A673 (cell line): ENCODE measurements at regions not wholly inside any gene's neighbourhood (a gene's known extent, or its start where the extent isn't known, plus 50 kb on each side); places are given as distances from the start of the nearest gene placed in this dataset.

Source experiments
- BruUV-seq: library from RNA; stranded (reverse); fragments of 400-500 nt; replicated peaks from 2 replicates; lab custom pipeline; 2021; lab: Mats Ljungman, UMichigan
- CTCF ChIA-PET: fragments of 300-600 bp; sonication (Branson Sonifier 250); formaldehyde crosslinking; loops from one replicate; lab custom pipeline; 2022; ENCODE audit warnings: antibody characterized with exemption; lab: Charles Lee
- POLR2A ChIA-PET: fragments of 300-600 bp; sonication (Branson Sonifier 250); formaldehyde crosslinking; loops from one replicate; lab custom pipeline; 2022; ENCODE audit warnings: antibody characterized with exemption; ENCODE audit not compliant: low non-redundant PET; lab: Charles Lee
- DNase-seq: peaks from one replicate; pipeline ENCODE4 v3.0.0-alpha.2; 2015; ENCODE audit warnings: low spot score
- H3K27ac ChIP-seq: fragments of 200-600 bp; sonication (generic); 2 replicates; pipeline ENCODE4 v1.5.1; 2016; ENCODE audit warnings: mixed run types, low read depth, mild to moderate bottlenecking, mixed read lengths, antibody characterized with exemption, low read length; ENCODE audit not compliant: poor library complexity, severe bottlenecking
- H3K27me3 ChIP-seq: fragments of 200-600 bp; sonication (generic); replicated peaks from 2 replicates; pipeline ENCODE4 v1.6.1; 2017; ENCODE audit warnings: mixed run types, low read depth, mild to moderate bottlenecking, mixed read lengths, antibody characterized with exemption, low read length; ENCODE audit not compliant: insufficient read depth, poor library complexity
- H3K36me3 ChIP-seq: fragments of 200-600 bp; sonication (generic); 2 replicates; pipeline ENCODE4 v1.6.1; 2016; ENCODE audit warnings: mixed run types, mild to moderate bottlenecking, mixed read lengths, antibody characterized with exemption, low read length; ENCODE audit not compliant: insufficient read depth, poor library complexity, severe bottlenecking
- H3K4me1 ChIP-seq: fragments of 200-600 bp; sonication (generic); 2 replicates; pipeline ENCODE4 v1.6.1; 2017; ENCODE audit warnings: mixed run types, mild to moderate bottlenecking, mixed read lengths, antibody characterized with exemption, low read length; ENCODE audit not compliant: insufficient read depth, poor library complexity, severe bottlenecking
- H3K4me3 ChIP-seq: fragments of 200-600 bp; sonication (generic); 2 replicates; pipeline ENCODE4 v1.5.1; 2016; ENCODE audit warnings: low read depth, mixed run types, mild to moderate bottlenecking, mixed read lengths, low read length; ENCODE audit not compliant: poor library complexity, severe bottlenecking
- H3K9me3 ChIP-seq: fragments of 200-600 bp; sonication (generic); 2 replicates; pipeline ENCODE4 v1.6.1; 2016; ENCODE audit warnings: mixed run types, low read depth, mild to moderate bottlenecking, mixed read lengths, antibody characterized with exemption, low read length; ENCODE audit not compliant: poor library complexity, severe bottlenecking
- CTCF ChIP-seq: fragments of 300-800, 200-600 bp; sonication (generic); conservative IDR thresholded peaks from 2 replicates; pipeline ENCODE4 v1.5.1; 2017; ENCODE audit warnings: low read depth, mild to moderate bottlenecking, antibody characterized with exemption, low read length, moderate library complexity, mixed read lengths
- EZH2 ChIP-seq: fragments of 200-600 bp; sonication (generic); IDR thresholded peaks from 2 replicates; pipeline ENCODE4 v1.6.1; 2017; ENCODE audit warnings: borderline replicate concordance, low read depth, mild to moderate bottlenecking, mixed read lengths, antibody characterized with exemption, low read length; ENCODE audit not compliant: poor library complexity, severe bottlenecking
- intact Hi-C: fragments of 100-400 bp; cut with micrococcal nuclease; formaldehyde crosslinking; loops from one replicate; pipeline ENCODE4 v1.10.0; 2022; ENCODE audit not compliant: unreplicated experiment

GRCh38 chr22:44394246-44395117 is 81.7 kb upstream of the SHISAL1 start:
- CTCF ChIA-PET: no interaction called here

GRCh38 chr22:44393066-44393465 is 80.3 kb upstream of the SHISAL1 start:
- intact Hi-C loops: no loop called here

More at GRCh38 chr22:44394246-44395117, 81.7 kb upstream of the SHISAL1 start:
- H3K9me3 ChIP-seq: no peaks in the 10 kb centered on the region
- no peaks in the 10 kb centered on the region for H3K4me1 ChIP-seq
- no peak overlapping the region for H3K27ac ChIP-seq
- DNase-seq: no peak
- H3K36me3 ChIP-seq: no peaks in the 10 kb centered on the region
- no peak overlapping the region for H3K4me3 ChIP-seq
- no TSS peak for BruUV-seq
- no peaks in the 10 kb centered on the region for H3K27me3 ChIP-seq
- intact Hi-C loops: loop anchor here (2.0 kb wide), 1 partner anchor 56 kb away; no protein-coding TSS in a partner anchor
- no peak for TF ChIP-seq CTCF
- TF ChIP-seq EZH2: no peak
- POLR2A ChIA-PET: no interaction called here

GRCh38 chr22:44392446-44392921 is 79.7 kb upstream of the SHISAL1 start:
- POLR2A ChIA-PET: no interaction called here
- no peaks in the 10 kb centered on the region for H3K4me1 ChIP-seq
- H3K4me3 ChIP-seq: no peak overlapping the region
- H3K36me3 ChIP-seq: no peaks in the 10 kb centered on the region
- DNase-seq: no peak
- BruUV-seq: no TSS peak
- TF ChIP-seq EZH2: no peak
- no peak for TF ChIP-seq CTCF
- no peaks in the 10 kb centered on the region for H3K27me3 ChIP-seq
- H3K9me3 ChIP-seq: no peaks in the 10 kb centered on the region
- CTCF ChIA-PET: no interaction called here
- no peak overlapping the region for H3K27ac ChIP-seq
- intact Hi-C loops: no loop called here

More at GRCh38 chr22:44393066-44393465, 80.3 kb upstream of the SHISAL1 start:
- POLR2A ChIA-PET: no interaction called here
- Histone ChIP-seq H3K36me3 (no peaks in the 10 kb centered on the region), H3K27ac (no peak overlapping the region), H3K4me3 (no peak overlapping the region), H3K27me3 (no peaks in the 10 kb centered on the region), H3K9me3 (no peaks in the 10 kb centered on the region), H3K4me1 (no peaks in the 10 kb centered on the region)
- DNase-seq: no peak
- BruUV-seq: no TSS peak
- CTCF ChIA-PET: no interaction called here
- TF ChIP-seq CTCF: no peak
- no peak for TF ChIP-seq EZH2
